ENCODE measurements at regions not wholly inside any gene's neighbourhood (a gene's known extent, or its start where the extent isn't known, plus 50 kb on each side); places are given as distances from the start of the nearest gene placed in this dataset.
"Not testable (repeated sequence)": the region's sequence is repeated elsewhere in the genome, so short reads cannot be mapped to it uniquely, and the experiment has no call there.

- not testable (repeated sequence) for TF ChIP-seq TAF1 (IDR thresholded peaks at IDR 0.05; ENCODE audit: low read depth, low read length); POLR2A (IDR thresholded peaks at IDR 0.05; ENCODE audit: low read depth, low read length); PAX5 (IDR thresholded peaks at IDR 0.05; ENCODE audit: insufficient read depth, low read length, severe bottlenecking); SPI1 (IDR thresholded peaks at IDR 0.05; ENCODE audit: low read depth, low read length); POLR2AphosphoS5 (IDR thresholded peaks at IDR 0.05; ENCODE audit: low read depth, low read length); POU2F2 (IDR thresholded peaks at IDR 0.05; ENCODE audit: low read depth, low read length)
Observed at GRCh38 chr14:101266441-101266840, 294.9 kb upstream of the DIO3 start.
